Dendritic cell treated with granulocyte-macrophage colony-stimulating factor and Interleukin-4, amounts not matched to agents 40 ng/mL and 50 ng/mL, for 4 days (primary cell): ENCODE measurements at regions not wholly inside any gene's neighbourhood (a gene's known extent, or its start where the extent isn't known, plus 50 kb on each side); places are given as distances from the start of the nearest gene placed in this dataset.
"Not testable (repeated sequence)": the region's sequence is repeated elsewhere in the genome, so short reads cannot be mapped to it uniquely, and the experiment has no call there.

Source experiments
- H3K27ac Mint-ChIP-seq: one replicate; pipeline ENCODE4 v1.8.0; 2022; ENCODE audit warnings: mild to moderate bottlenecking, mixed read lengths
- H3K27me3 Mint-ChIP-seq: one replicate; pipeline ENCODE4 v1.8.0; 2022; ENCODE audit warnings: mild to moderate bottlenecking, mixed read lengths
- H3K36me3 Mint-ChIP-seq: one replicate; pipeline ENCODE4 v1.8.0; 2022; ENCODE audit warnings: low read depth, mixed read lengths
- H3K4me1 Mint-ChIP-seq: one replicate; pipeline ENCODE4 v1.8.0; 2022; ENCODE audit warnings: low read depth, mixed read lengths
- H3K4me3 Mint-ChIP-seq: one replicate; pipeline ENCODE4 v1.8.0; 2022; ENCODE audit warnings: mild to moderate bottlenecking, moderate library complexity, mixed read lengths
- H3K9me3 Mint-ChIP-seq: one replicate; pipeline ENCODE4 v1.8.0; 2022; ENCODE audit warnings: mixed read lengths
- intact Hi-C: fragments of 100-400 bp; cut with micrococcal nuclease; formaldehyde crosslinking; loops from one replicate; pipeline ENCODE4 v1.15.0; 2022

- Mint-ChIP-seq H3K4me3 (no peak overlapping the region), H3K27me3 (no peaks in the 10 kb centered on the region), H3K27ac (no peak overlapping the region), H3K36me3 (no peaks in the 10 kb centered on the region), H3K4me1 (no peaks in the 10 kb centered on the region), H3K9me3 (peaks cover 2% of the 10 kb centered on the region)
- intact Hi-C loops: no loop called here
These were observed 398.2 kb downstream of the NFIB start for GRCh38 chr9:13915591-13916301.

GRCh38 chr9:13915131-13915530 lies 398.8 kb downstream of the NFIB start:
- H3K4me3 Mint-ChIP-seq: no peak overlapping the region
- intact Hi-C loops: no loop called here
- no peak overlapping the region for H3K27ac Mint-ChIP-seq
- no peaks in the 10 kb centered on the region for H3K4me1 Mint-ChIP-seq
- H3K27me3 Mint-ChIP-seq: no peaks in the 10 kb centered on the region
- no peaks in the 10 kb centered on the region for H3K36me3 Mint-ChIP-seq
- peaks cover 8% of the 10 kb centered on the region for H3K9me3 Mint-ChIP-seq

- H3K4me1 Mint-ChIP-seq: no peaks in the 10 kb centered on the region
- peaks cover 10% of the 10 kb centered on the region for H3K9me3 Mint-ChIP-seq
- H3K27ac Mint-ChIP-seq: no peak overlapping the region
- intact Hi-C loops: no loop called here
- no peaks in the 10 kb centered on the region for H3K27me3 Mint-ChIP-seq
- H3K36me3 Mint-ChIP-seq: no peaks in the 10 kb centered on the region
- H3K4me3 Mint-ChIP-seq: no peak overlapping the region
These were observed 402.5 kb downstream of the NFIB start for GRCh38 chr9:13911473-13911872.

GRCh38 chr9:13907842-13908241 lies 406.1 kb downstream of the NFIB start:
- H3K27ac Mint-ChIP-seq, H3K4me3 Mint-ChIP-seq, H3K4me1 Mint-ChIP-seq, intact Hi-C loops, H3K36me3 Mint-ChIP-seq, H3K27me3 Mint-ChIP-seq: not testable (repeated sequence)
- H3K9me3 Mint-ChIP-seq: peaks cover 10% of the 10 kb centered on the region

- Mint-ChIP-seq H3K9me3 (peaks cover 7% of the 10 kb centered on the region), H3K27me3 (no peaks in the 10 kb centered on the region), H3K4me3 (no peak overlapping the region), H3K4me1 (no peaks in the 10 kb centered on the region), H3K27ac (no peak overlapping the region), H3K36me3 (no peaks in the 10 kb centered on the region)
- intact Hi-C loops: no loop called here
These were observed 409.2 kb downstream of the NFIB start for GRCh38 chr9:13904746-13905145.

- Mint-ChIP-seq H3K27ac (no peak overlapping the region), H3K4me1 (no peaks in the 10 kb centered on the region), H3K27me3 (no peaks in the 10 kb centered on the region), H3K4me3 (no peak overlapping the region), H3K36me3 (no peaks in the 10 kb centered on the region), H3K9me3 (peaks cover 7% of the 10 kb centered on the region)
- intact Hi-C loops: no loop called here
These were observed 409.6 kb downstream of the NFIB start for GRCh38 chr9:13904311-13904710.

- Mint-ChIP-seq H3K9me3 (peaks cover 7% of the 10 kb centered on the region), H3K27me3 (no peaks in the 10 kb centered on the region), H3K4me3 (no peak overlapping the region), H3K27ac (no peak overlapping the region), H3K36me3 (no peaks in the 10 kb centered on the region), H3K4me1 (no peaks in the 10 kb centered on the region)
- intact Hi-C loops: no loop called here
These were observed 411.5 kb downstream of the NFIB start for GRCh38 chr9:13902286-13903066.

GRCh38 chr9:13901176-13901575 lies 412.8 kb downstream of the NFIB start:
- no peak overlapping the region for H3K4me3 Mint-ChIP-seq
- H3K4me1 Mint-ChIP-seq: no peaks in the 10 kb centered on the region
- intact Hi-C loops: no loop called here
- no peaks in the 10 kb centered on the region for H3K36me3 Mint-ChIP-seq
- H3K27me3 Mint-ChIP-seq: no peaks in the 10 kb centered on the region
- peaks cover 7% of the 10 kb centered on the region for H3K9me3 Mint-ChIP-seq
- H3K27ac Mint-ChIP-seq: no peak overlapping the region

GRCh38 chr9:13900449-13900848 lies 413.5 kb downstream of the NFIB start:
- Mint-ChIP-seq H3K36me3 (no peaks in the 10 kb centered on the region), H3K27me3 (no peaks in the 10 kb centered on the region), H3K4me1 (no peaks in the 10 kb centered on the region), H3K4me3 (no peak overlapping the region), H3K27ac (no peak overlapping the region), H3K9me3 (peaks cover 7% of the 10 kb centered on the region)
- intact Hi-C loops: no loop called here

- Mint-ChIP-seq H3K4me1 (no peaks in the 10 kb centered on the region), H3K27ac (no peak overlapping the region), H3K9me3 (peaks cover 7% of the 10 kb centered on the region), H3K27me3 (no peaks in the 10 kb centered on the region), H3K36me3 (no peaks in the 10 kb centered on the region), H3K4me3 (no peak overlapping the region)
- intact Hi-C loops: no loop called here
These were observed 414.0 kb downstream of the NFIB start for GRCh38 chr9:13899924-13900323.

GRCh38 chr9:13898957-13899356 lies 415.0 kb downstream of the NFIB start:
- no peaks in the 10 kb centered on the region for H3K36me3 Mint-ChIP-seq
- H3K9me3 Mint-ChIP-seq: peaks cover 7% of the 10 kb centered on the region
- H3K27me3 Mint-ChIP-seq: no peaks in the 10 kb centered on the region
- intact Hi-C loops: no loop called here
- no peak overlapping the region for H3K4me3 Mint-ChIP-seq
- no peak overlapping the region for H3K27ac Mint-ChIP-seq
- H3K4me1 Mint-ChIP-seq: no peaks in the 10 kb centered on the region

GRCh38 chr9:13896922-13897835 lies 416.8 kb downstream of the NFIB start:
- Mint-ChIP-seq H3K36me3 (no peaks in the 10 kb centered on the region), H3K9me3 (peaks cover 7% of the 10 kb centered on the region), H3K27me3 (no peaks in the 10 kb centered on the region), H3K4me3 (no peak overlapping the region), H3K27ac (no peak overlapping the region), H3K4me1 (no peaks in the 10 kb centered on the region)
- intact Hi-C loops: no loop called here

GRCh38 chr9:13896047-13896446 lies 417.9 kb downstream of the NFIB start:
- no peaks in the 10 kb centered on the region for H3K36me3 Mint-ChIP-seq
- H3K27ac Mint-ChIP-seq: no peak overlapping the region
- no peaks in the 10 kb centered on the region for H3K27me3 Mint-ChIP-seq
- H3K9me3 Mint-ChIP-seq: no peaks in the 10 kb centered on the region
- intact Hi-C loops: no loop called here
- no peaks in the 10 kb centered on the region for H3K4me1 Mint-ChIP-seq
- H3K4me3 Mint-ChIP-seq: no peak overlapping the region

- Mint-ChIP-seq H3K9me3 (peaks cover 43% of the 10 kb centered on the region), H3K27ac (no peak overlapping the region), H3K4me1 (no peaks in the 10 kb centered on the region), H3K4me3 (no peak overlapping the region), H3K36me3 (no peaks in the 10 kb centered on the region), H3K27me3 (no peaks in the 10 kb centered on the region)
- intact Hi-C loops: no loop called here
These were observed 428.7 kb downstream of the NFIB start for GRCh38 chr9:13885258-13885657.
